Activated naive CD8-positive, alpha-beta T cell treated with anti-CD3 and anti-CD28 coated beads for 36 hours (primary cell): ENCODE measurements at regions not wholly inside any gene's neighbourhood (a gene's known extent, or its start where the extent isn't known, plus 50 kb on each side); places are given as distances from the start of the nearest gene placed in this dataset.
A peak's percentile ranks its signal among the peaks of the same experiment; 100 is the strongest.
"Not testable (repeated sequence)": the region's sequence is repeated elsewhere in the genome, so short reads cannot be mapped to it uniquely, and the experiment has no call there.

Experiments used
- DNase-seq: peaks from one replicate; pipeline ENCODE4 v3.0.0; 2021
- H3K27ac Mint-ChIP-seq: one replicate; pipeline ENCODE4 v1.8.0; 2022; ENCODE audit warnings: mild to moderate bottlenecking, moderate library complexity, mixed read lengths
- H3K27me3 Mint-ChIP-seq: one replicate; pipeline ENCODE4 v1.8.0; 2022; ENCODE audit warnings: mild to moderate bottlenecking, mixed read lengths
- H3K36me3 Mint-ChIP-seq: one replicate; pipeline ENCODE4 v1.8.0; 2021; ENCODE audit warnings: mild to moderate bottlenecking, mixed read lengths
- H3K4me1 Mint-ChIP-seq: one replicate; pipeline ENCODE4 v1.8.0; 2021; ENCODE audit warnings: mixed read lengths
- H3K4me3 Mint-ChIP-seq: one replicate; pipeline ENCODE4 v1.8.0; 2022; ENCODE audit warnings: mild to moderate bottlenecking, moderate library complexity, mixed read lengths
- H3K9me3 Mint-ChIP-seq: one replicate; pipeline ENCODE4 v1.8.0; 2022; ENCODE audit warnings: mixed read lengths

DNA sequence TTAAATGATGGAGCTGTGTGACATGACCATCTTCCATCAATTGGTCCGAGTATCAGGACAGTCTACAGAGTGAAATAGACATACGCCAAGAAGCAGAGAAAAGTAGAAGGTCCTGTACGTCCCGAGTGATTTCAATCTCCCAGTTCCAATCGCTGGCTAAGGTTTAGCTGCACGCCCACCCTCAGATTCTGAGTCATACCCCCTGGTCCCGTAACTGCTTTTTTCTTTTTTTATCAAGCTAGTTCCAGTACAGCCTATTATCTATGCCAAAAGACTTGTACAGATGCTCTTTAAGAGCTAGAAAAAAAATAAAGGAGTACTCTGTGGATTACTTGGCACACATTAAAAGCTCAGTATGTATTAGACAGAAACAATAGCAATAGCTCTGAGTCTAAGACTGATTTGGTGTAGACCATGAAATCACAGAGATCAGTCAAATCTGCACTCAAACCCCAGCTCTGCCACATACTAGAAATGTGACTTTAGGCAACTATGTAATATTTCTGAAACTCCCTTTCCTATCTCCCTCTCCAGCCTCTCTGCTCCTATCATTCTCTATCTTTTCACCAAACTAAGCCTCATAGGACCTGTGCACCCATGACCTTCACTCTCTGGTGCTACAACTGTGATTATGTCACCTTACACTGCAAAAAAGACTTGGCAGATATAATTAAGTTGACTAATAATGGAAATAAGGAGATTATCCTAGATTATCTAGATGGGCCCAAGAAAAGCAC lies 63.0 kb upstream of the SRRM3 start:
- not testable (repeated sequence) for H3K4me3 Mint-ChIP-seq, H3K27ac Mint-ChIP-seq, H3K36me3 Mint-ChIP-seq, H3K27me3 Mint-ChIP-seq, DNase-seq, H3K9me3 Mint-ChIP-seq
- peaks cover 17% of the 10 kb centered on the region for H3K4me1 Mint-ChIP-seq

- H3K27ac Mint-ChIP-seq: no peak overlapping the region
- no peak for DNase-seq
- H3K36me3 Mint-ChIP-seq: no peaks in the 10 kb centered on the region
- no peaks in the 10 kb centered on the region for H3K9me3 Mint-ChIP-seq
- H3K4me1 Mint-ChIP-seq: peaks cover 14% of the 10 kb centered on the region
- no peaks in the 10 kb centered on the region for H3K27me3 Mint-ChIP-seq
- no peak overlapping the region for H3K4me3 Mint-ChIP-seq
Observed at GRCh38 chr7:76139670-76140069, 62.0 kb upstream of the SRRM3 start.

DNA sequence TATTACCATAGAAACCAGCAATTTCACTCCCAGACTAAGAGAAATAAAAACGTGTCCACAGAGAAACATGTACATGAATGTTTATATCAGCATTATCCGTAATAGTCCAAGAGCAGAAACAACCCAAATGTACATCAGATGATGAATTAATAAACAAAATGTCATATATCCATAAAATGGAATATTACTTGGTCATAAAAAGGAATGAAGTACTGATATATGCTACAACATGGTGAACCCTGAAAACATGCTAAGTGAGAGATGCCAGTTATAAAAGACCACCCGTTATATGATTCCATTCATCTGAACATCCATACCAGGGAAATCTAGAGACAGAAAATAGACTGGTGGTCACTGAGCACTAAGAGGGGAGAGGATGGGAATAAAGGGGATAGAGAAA lies 61.4 kb upstream of the SRRM3 start:
- H3K36me3 Mint-ChIP-seq, H3K27me3 Mint-ChIP-seq, H3K9me3 Mint-ChIP-seq, DNase-seq, H3K4me3 Mint-ChIP-seq: not testable (repeated sequence)
- Mint-ChIP-seq H3K27ac (peak overlapping the region; percentile 22), H3K4me1 (peaks cover 16% of the 10 kb centered on the region)

DNA sequence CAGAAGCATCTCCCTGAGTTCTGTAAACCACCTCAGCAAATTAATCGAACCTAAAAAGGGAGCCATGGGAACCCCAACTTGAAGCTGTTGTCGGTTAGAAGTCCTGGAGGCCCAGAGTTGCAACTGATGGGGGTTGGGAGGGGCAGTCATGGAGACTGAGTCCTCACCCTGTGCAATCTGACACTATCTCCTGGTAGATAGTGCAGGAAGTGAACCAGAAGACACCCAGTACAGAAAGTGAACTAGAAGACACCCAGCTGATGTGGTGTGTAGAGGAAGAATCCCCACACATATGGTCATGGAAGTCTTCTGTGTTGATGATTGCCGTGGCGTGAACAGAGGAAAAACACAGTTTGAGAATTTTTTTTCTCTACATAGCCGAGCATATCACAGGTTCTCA lies 58.8 kb upstream of the SRRM3 start:
- Mint-ChIP-seq H3K4me3 (no peak overlapping the region), H3K9me3 (no peaks in the 10 kb centered on the region), H3K36me3 (no peaks in the 10 kb centered on the region), H3K27ac (peak overlapping the region; percentile 20), H3K27me3 (no peaks in the 10 kb centered on the region), H3K4me1 (peaks cover 16% of the 10 kb centered on the region)
- DNase-seq: no peak

DNA sequence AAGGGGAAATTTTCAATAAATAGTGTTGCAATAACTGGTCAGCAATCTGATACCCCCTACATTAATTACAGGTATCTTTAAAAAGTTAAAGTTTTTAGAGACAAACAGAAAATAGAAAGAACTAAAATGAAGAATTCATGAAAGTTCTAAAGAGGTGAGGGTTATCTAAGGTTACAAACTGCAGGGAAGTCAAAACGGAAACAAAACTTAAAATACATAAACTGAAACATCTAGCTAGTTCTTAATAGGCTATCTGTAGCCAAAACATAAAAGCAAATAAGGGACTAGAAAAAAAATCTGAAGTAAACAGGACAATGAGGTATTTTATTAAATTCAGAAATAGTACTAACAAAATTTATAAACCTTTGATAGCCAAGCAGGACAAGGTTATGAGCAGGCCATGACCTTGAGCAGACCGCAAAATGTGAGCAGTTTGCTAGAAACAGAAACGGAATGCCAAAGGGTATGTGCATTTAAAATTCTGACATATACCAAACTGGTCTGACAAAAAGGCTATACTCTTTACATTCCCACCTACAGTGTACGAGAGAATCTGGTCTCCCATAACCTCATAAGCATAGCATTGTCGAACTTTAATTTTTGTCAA lies 56.9 kb upstream of the SRRM3 start:
- H3K27me3 Mint-ChIP-seq: not testable (repeated sequence)

DNA sequence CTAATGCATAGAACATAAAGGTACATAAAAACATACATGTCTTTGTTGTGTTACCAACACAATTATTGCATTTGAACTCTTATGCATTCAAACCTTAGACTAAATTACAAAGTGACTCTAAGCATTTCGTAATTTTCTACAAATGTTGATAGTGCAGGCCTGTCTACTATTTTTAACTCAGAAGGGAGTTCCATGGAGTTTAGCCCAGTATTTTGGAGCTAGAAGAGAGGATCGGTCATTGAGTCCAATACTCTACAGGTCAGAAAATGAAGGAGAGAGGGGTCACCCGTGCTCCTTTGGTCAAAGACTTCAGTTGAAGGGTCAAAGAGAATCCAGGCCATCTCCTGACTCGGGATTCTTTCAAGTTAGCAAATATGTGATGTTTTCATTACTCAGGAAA lies 55.3 kb upstream of the SRRM3 start:
- Mint-ChIP-seq H3K9me3 (no peaks in the 10 kb centered on the region), H3K4me3 (no peak overlapping the region), H3K27ac (no peak overlapping the region)

More for the DNA sequence above, 56.9 kb upstream of the SRRM3 start:
- not testable (repeated sequence) for H3K27ac Mint-ChIP-seq, H3K36me3 Mint-ChIP-seq, H3K4me3 Mint-ChIP-seq, DNase-seq, H3K9me3 Mint-ChIP-seq
- H3K4me1 Mint-ChIP-seq: peaks cover 14% of the 10 kb centered on the region

GRCh38 chr7:76148947-76149346 lies 52.7 kb upstream of the SRRM3 start:
- not testable (repeated sequence) for H3K4me3 Mint-ChIP-seq, H3K36me3 Mint-ChIP-seq, H3K27me3 Mint-ChIP-seq, DNase-seq, H3K27ac Mint-ChIP-seq, H3K9me3 Mint-ChIP-seq
- peaks cover 19% of the 10 kb centered on the region for H3K4me1 Mint-ChIP-seq

More for the DNA sequence above, 55.3 kb upstream of the SRRM3 start:
- Mint-ChIP-seq H3K27me3 (no peaks in the 10 kb centered on the region), H3K36me3 (no peaks in the 10 kb centered on the region), H3K4me1 (peaks cover 16% of the 10 kb centered on the region)
- no peak for DNase-seq

- H3K4me1 Mint-ChIP-seq: peaks cover 20% of the 10 kb centered on the region
- no peaks in the 10 kb centered on the region for H3K36me3 Mint-ChIP-seq
- H3K4me3 Mint-ChIP-seq: peak overlapping the region; percentile 10
- DNase-seq: peak; percentile 13
- no peaks in the 10 kb centered on the region for H3K27me3 Mint-ChIP-seq
- no peak overlapping the region for H3K27ac Mint-ChIP-seq
- H3K9me3 Mint-ChIP-seq: no peaks in the 10 kb centered on the region
Observed at GRCh38 chr7:76149847-76150691, 51.6 kb upstream of the SRRM3 start.
